ENCODE measurements at regions not wholly inside any gene's neighbourhood (a gene's known extent, or its start where the extent isn't known, plus 50 kb on each side); places are given as distances from the start of the nearest gene placed in this dataset.
A peak's percentile ranks its signal among the peaks of the same experiment; 100 is the strongest.
"Not testable (repeated sequence)": the region's sequence is repeated elsewhere in the genome, so short reads cannot be mapped to it uniquely, and the experiment has no call there.

GRCh38 chr11:14573539-14574057 is 53.4 kb upstream of the PSMA1 start:
- not testable (repeated sequence) for H3K27ac ChIP-seq (ENCODE audit: low read length); H3K79me2 ChIP-seq (ENCODE audit: low read length); H3K4me2 ChIP-seq (ENCODE audit: low read length); H2AFZ ChIP-seq (ENCODE audit: low read depth, low read length); H3K9ac ChIP-seq (ENCODE audit: low read length); H3K36me3 ChIP-seq (replicated peaks; ENCODE audit: low read depth, low read length); H3K4me3 ChIP-seq (ENCODE audit: low read length); H3K27me3 ChIP-seq (ENCODE audit: low read depth, low read length); H3K4me1 ChIP-seq (ENCODE audit: low read length); H4K20me1 ChIP-seq (ENCODE audit: insufficient read depth, low read length); H3K9me3 ChIP-seq (ENCODE audit: insufficient read depth, low read length)

GRCh38 chr11:14577292-14577691 is 57.1 kb upstream of the PSMA1 start:
- Histone ChIP-seq H3K4me2 (ENCODE audit: low read length) (no peak overlapping the region), H3K27me3 (ENCODE audit: low read depth, low read length) (no peaks in the 10 kb centered on the region), H3K4me3 (ENCODE audit: low read length) (no peak overlapping the region), H3K36me3 (replicated peaks; ENCODE audit: low read depth, low read length) (no peaks in the 10 kb centered on the region), H3K27ac (ENCODE audit: low read length) (no peak overlapping the region), H3K9ac (ENCODE audit: low read length) (no peak overlapping the region), H4K20me1 (ENCODE audit: insufficient read depth, low read length) (no peaks in the 10 kb centered on the region), H3K9me3 (ENCODE audit: insufficient read depth, low read length) (no peaks in the 10 kb centered on the region), H3K79me2 (ENCODE audit: low read length) (no peaks in the 10 kb centered on the region), H3K4me1 (ENCODE audit: low read length) (peaks cover 8% of the 10 kb centered on the region), H2AFZ (ENCODE audit: low read depth, low read length) (no peak overlapping the region)
- TF ChIP-seq EZH2phosphoT487 (IDR thresholded peaks at IDR 0.05; ENCODE audit: low read depth) (no peak), CTCF (IDR thresholded peaks at IDR 0.05; ENCODE audit: low read depth, low read length) (no peak)

GRCh38 chr11:14577835-14578529 is 57.8 kb upstream of the PSMA1 start:
- H3K4me1 ChIP-seq (ENCODE audit: low read length): peaks cover 8% of the 10 kb centered on the region
- H3K4me3 ChIP-seq (ENCODE audit: low read length): peak overlapping the region; percentile 14; the same call in 1 of the 2 replicates
- no peak overlapping the region for H3K9ac ChIP-seq (ENCODE audit: low read length)
- H4K20me1 ChIP-seq (ENCODE audit: insufficient read depth, low read length): no peaks in the 10 kb centered on the region
- peak overlapping the region; percentile 41 for H3K4me2 ChIP-seq (ENCODE audit: low read length)
- H3K27me3 ChIP-seq (ENCODE audit: low read depth, low read length): no peaks in the 10 kb centered on the region
- H3K79me2 ChIP-seq (ENCODE audit: low read length): no peaks in the 10 kb centered on the region
- no peak overlapping the region for H3K27ac ChIP-seq (ENCODE audit: low read length)
- no peak for TF ChIP-seq EZH2phosphoT487 (IDR thresholded peaks at IDR 0.05; ENCODE audit: low read depth)
- TF ChIP-seq CTCF (IDR thresholded peaks at IDR 0.05; ENCODE audit: low read depth, low read length): no peak
- peak overlapping the region; percentile 79 for H2AFZ ChIP-seq (ENCODE audit: low read depth, low read length)
- H3K36me3 ChIP-seq (replicated peaks; ENCODE audit: low read depth, low read length): no peaks in the 10 kb centered on the region
- no peaks in the 10 kb centered on the region for H3K9me3 ChIP-seq (ENCODE audit: insufficient read depth, low read length)

- Histone ChIP-seq H3K4me1 (ENCODE audit: low read length) (peaks cover 8% of the 10 kb centered on the region), H3K9ac (ENCODE audit: low read length) (no peak overlapping the region), H2AFZ (ENCODE audit: low read depth, low read length) (peak overlapping the region; percentile 79), H3K36me3 (replicated peaks; ENCODE audit: low read depth, low read length) (no peaks in the 10 kb centered on the region), H3K4me2 (ENCODE audit: low read length) (peak overlapping the region; percentile 41), H3K4me3 (ENCODE audit: low read length) (peak overlapping the region; percentile 14; the same call in 1 of the 2 replicates), H3K27ac (ENCODE audit: low read length) (no peak overlapping the region), H4K20me1 (ENCODE audit: insufficient read depth, low read length) (no peaks in the 10 kb centered on the region), H3K79me2 (ENCODE audit: low read length) (no peaks in the 10 kb centered on the region), H3K27me3 (ENCODE audit: low read depth, low read length) (no peaks in the 10 kb centered on the region), H3K9me3 (ENCODE audit: insufficient read depth, low read length) (no peaks in the 10 kb centered on the region)
- no peak for TF ChIP-seq CTCF (IDR thresholded peaks at IDR 0.05; ENCODE audit: low read depth, low read length)
Measured at GRCh38 chr11:14578541-14578956, 58.4 kb upstream of the PSMA1 start.
